HG03060 (cell line): ENCODE measurements at regions not wholly inside any gene's neighbourhood (a gene's known extent, or its start where the extent isn't known, plus 50 kb on each side); places are given as distances from the start of the nearest gene placed in this dataset.

Experiments
- ATAC-seq: cut with Tn5 transposase; IDR thresholded peaks from one replicate; pipeline ENCODE4 v1.9.1; 2021; ENCODE audit warnings: low read depth, moderate number of reproducible peaks; ENCODE audit not compliant: unreplicated experiment

DNA sequence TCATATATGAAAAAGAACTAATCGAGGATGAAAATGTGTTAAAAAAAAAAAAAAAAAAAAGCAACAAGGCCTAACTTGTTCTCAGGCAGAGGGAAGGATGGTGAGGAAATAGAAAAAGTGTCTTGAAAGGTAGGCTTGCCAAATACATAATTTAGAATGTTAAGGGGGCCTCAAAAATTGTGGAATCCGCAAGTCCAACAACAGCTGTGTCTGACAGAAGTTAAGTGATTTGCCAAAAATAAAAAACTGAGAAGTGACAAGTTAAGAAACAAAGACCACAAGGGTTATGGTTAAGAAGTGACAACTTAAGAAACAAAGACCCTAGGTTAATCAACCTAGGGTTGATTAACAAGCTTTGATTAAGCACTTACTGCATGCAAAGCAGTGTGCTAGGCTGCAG lies 110.6 kb downstream of the P2RY1 start:
- ATAC-seq = no peak

DNA sequence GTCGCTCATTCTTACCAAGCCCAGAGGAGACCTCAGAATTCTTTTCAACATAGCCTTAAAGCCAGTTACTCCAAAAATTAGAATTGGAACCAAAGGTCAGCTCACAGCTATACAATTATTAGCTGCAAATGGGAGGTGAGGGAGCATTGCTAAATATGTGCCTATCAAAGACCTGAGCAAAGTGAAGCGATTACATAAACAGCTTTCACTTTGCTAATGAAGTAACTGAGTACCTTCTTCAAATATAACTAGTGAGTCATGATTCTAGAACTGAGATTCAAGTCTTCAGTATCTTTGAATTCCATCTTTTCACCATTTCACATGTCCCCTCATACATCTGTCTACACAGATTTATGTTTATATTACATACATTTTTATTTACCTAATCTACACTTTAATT lies 122.6 kb downstream of the P2RY1 start:
- no peak for ATAC-seq

DNA sequence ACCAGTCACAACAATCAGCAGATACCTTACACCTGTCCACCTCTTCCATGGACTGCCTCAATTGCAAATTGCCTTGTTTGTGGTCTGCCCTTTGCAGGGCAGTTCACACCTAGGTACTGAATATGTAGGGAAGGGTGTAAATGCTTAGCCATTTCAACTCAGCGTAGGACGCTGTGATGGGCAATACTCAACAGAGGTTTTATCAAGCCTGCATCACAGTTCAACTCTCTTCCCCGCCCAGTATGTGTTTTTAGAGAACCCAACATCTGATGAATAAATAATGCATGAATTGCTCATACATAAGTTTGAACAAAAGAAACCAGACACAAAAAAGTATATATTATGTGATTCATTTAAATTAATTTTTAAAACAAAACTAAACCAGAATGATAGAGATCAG lies 124.4 kb downstream of the P2RY1 start:
- no peak for ATAC-seq

DNA sequence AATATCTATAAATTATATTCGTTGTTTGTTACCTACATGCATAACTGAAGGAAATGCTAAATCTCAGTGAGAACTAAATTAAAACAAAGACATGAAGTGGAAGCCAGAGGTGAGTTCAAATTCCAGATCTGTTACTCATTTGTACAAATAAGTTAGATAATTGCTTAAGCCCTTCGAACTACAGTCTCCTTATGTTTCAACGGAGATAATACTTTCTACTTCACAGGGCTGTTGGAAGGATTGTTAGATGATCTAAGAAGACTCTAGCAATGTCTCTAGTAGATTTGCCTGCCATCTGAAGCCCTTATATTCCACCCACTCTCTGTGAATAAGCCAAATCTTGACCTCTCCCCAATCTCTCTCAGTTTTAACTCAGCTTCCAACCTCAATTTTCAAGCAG lies 125.8 kb downstream of the P2RY1 start:
- ATAC-seq = no peak

DNA sequence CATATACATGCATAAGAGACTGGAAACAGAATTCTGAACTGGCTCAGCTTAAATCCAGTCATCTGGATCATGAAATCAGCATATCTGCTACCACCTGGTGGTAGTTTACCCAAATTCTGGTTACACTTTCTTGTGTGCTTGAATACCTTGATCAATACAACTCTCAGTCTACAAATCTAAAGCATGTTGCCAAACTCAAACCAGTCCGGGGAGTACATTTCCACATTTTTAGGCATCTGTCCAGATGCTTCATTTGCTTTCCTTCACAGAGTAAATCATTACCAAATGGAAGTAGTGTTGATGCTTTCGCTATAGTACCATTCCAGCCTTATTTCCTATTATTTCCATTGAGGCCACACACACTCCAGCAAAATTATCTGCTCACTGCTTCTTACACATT lies 126.4 kb downstream of the P2RY1 start:
- ATAC-seq = no peak

DNA sequence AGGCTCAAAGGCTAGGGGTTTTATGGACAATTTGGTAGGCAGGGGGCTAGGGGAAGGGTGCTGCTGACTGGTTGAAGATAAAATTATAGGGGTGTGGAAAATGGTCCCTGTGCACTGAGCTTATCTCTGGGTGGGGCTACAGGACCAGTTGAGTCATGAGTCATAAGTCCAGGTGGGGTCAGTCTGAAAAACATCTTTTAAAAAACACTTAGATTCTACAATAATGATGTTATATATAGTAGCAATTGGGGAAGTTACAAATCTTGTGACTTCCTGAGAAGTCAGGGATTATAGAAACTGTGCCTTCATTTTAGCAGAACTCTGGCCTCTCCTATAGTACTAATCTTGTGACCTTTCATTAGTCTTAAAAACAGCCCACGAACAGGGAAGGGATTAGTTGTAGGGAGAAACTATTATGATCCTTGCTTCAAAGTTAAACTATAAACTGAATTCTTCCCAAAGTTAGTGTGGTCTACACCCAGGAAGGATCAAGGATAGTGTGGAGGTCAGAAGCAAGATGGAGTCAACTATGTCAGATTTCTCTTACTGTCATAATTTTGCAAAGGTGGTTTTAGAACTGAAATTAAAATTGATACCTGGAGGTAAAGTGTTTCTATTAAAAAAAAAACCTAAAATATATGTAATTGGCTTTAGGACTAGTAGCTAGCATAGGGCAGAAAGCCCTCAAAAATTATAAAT lies 130.1 kb downstream of the P2RY1 start:
- no peak for ATAC-seq

DNA sequence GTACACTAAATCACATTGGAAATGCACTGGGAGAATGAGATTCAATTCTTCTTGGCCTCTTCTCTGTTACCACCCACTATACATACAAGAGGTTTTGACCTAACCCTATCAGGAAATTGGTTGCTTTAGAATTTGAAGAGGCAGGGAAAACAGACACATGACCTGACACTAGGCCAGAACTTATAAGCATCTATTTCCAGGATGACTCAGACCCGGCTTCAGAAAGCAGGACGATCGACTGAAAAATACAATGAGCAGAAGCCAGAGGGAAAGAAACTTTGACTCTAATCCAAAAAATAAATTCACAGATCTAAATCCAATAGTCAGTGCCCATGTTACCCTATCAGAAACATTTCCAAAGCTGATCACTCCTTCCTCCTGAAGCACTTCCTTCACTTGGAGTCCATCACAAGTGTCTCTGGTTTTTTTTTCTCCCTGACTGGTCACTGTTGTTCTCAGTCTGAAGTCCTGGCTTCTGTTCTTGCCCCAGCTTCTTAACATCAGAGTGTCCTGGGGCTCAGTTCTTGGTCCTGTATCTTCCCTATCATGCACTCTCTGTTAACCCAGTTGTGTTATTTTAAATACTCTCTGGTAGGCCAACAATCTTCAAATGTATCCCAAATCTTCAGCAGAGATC lies 133.6 kb downstream of the P2RY1 start:
- no peak for ATAC-seq

DNA sequence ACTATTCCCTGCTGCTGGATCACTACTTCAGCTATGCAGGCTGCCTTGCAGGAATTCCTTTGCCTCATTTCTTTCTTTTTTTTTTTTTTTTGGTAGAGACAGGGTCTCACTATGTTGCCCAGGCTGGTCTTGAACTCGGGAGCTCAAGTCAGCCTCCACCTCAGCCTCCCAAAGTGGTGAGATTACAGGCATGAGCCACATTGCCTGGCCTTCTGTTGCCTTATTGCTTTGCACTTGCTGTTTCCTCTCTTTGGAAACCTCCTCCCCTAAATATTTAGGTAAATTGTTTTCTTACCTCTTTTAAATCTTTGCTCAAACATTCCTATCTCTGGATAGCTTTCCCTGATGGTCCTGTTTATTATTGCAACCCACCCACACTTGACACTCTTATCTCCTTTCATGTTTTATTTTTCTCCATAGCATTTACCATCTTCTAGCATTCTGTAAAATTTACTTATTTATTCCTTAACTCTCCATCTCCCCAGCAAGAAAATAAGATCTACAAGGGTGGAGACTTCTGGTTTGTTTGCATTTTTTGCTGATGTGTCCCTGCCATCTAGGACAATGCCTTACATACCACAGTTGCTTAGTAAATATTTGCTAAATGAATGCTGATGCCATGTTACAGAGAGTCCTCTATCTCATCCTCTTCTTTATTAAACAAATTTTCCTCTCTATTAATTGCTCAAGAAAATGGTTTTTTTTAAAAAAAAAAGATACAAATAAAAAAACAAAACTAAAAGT lies 134.8 kb downstream of the P2RY1 start:
- ATAC-seq = no peak

DNA sequence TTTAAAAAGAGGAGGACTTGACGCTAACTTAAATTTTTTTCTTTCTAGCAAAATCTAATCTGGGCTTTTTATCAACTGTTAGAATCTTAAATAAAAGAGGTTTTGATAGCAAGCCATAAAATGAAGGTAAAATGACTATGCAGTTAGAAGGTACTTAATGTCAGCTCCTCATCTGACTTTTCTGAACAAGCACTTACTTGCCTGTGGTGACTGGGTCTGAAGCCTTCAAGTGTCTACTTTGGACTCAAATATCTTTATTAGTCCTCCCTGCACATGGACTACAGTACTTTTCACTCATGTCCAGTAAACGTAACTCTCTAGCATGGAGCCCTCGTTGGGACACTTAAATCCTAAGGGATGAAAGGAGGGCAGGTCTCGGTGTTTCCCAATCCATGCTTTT lies 135.9 kb downstream of the P2RY1 start:
- ATAC-seq = no peak

DNA sequence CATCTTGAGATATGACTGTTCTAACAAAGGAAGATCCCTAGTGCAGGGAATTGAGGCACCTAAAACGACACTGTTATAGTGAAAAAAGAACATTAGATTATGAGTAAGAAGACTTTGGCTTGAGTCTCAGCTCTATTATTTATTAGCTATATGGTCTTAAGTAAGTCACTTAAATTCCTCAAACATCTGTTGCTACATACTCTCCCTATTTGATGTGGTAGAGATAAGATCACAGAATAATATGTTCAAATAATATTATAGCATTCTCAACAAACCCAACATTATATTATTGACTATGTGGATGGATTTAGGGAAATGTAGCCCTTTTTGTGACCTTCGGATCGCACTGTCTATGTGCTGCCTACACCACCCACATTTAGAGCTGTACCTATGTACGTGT lies 136.9 kb downstream of the P2RY1 start:
- no peak for ATAC-seq

DNA sequence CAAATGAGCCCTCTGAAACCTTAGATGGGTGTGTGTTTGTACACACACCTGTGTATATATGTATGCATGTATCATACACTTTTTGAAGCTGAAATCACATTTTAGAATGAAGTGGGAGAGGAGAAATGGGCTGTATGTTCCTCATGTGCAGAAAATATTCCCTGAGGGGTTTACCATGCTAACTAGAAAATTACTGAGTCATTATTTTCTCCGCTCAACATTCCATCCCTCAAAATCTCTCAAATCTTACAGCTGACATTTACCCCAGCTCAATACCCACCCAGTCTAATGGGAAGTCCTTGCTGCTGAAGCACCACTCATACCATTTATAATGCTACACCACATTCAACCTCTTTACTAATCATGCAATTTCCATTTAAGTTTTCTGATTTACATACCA lies 138.6 kb downstream of the P2RY1 start:
- no peak for ATAC-seq

DNA sequence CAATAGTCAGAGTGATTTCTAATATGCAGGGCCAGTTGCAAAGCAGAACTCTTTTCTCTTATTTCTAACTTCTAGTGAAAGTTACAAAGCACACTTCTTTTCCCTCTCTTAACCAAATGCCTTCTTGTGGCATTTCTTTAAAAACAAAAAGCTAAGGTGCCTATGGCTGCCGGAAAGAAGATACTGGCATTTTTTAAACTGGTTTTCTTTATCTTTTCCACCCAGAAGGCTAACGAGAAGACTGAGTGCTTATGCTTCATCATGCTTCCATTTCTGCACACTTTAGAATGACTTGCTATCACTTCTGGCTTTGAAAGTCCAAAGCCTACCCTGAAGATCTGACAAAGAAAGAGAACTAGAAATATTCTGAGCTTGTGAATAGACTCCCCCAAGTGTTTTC lies 141.3 kb downstream of the P2RY1 start:
- ATAC-seq = no peak

DNA sequence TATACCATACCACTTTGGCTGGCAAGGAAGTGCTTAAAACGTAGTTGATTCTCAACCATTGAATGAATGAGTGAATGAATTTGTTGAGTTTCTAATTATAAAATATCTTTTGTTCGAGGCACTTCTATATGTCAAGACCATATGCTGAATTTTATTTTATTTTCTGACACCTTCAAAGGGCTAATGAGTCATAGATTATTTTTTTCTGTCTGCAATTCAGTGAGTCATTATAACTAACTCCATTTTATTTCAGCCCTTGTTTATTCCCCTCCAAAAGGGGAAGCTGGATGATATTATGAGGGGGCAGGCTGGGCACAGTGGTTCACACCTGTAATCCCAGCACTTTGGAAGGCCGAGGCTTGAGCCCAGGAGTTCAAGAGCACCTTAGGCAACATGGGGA lies 142.4 kb downstream of the P2RY1 start:
- no peak for ATAC-seq

DNA sequence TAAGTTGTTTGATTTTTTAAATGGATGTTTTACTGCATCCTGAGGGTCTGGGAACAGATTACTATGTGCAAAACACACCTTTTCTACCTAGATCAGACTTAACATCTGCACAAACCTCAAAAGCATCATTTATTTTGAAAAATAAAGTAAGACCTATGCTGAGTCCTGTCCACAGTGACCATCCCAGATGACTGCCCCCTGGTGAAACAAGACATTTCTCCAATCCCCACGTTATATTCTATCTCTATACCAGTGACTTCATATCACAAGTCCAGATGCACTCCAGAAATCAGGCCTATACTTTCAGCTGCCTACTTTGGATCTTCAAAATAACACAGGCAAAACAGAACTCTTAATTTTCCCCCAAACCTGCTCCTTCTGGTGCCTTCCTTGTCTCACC lies 143.2 kb downstream of the P2RY1 start:
- no peak for ATAC-seq

DNA sequence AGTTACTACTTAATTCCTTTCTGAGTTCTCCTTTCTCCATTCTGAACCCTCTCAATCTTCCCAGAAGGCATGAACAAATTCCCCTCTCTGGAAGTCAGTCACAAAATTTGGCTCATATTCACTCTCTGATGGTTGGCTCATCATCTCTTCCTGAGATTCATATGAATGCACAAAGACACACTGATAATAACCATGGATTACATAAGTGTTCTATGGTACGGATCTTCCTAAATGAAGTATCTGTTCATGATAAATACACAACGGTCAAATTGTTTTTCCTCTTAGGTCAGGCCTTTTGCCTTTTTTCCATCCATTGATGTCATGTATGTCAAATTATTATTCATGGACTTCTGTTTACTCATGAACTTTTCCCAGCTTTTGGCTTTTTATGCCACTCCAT lies 162.6 kb downstream of the P2RY1 start:
- no peak for ATAC-seq

DNA sequence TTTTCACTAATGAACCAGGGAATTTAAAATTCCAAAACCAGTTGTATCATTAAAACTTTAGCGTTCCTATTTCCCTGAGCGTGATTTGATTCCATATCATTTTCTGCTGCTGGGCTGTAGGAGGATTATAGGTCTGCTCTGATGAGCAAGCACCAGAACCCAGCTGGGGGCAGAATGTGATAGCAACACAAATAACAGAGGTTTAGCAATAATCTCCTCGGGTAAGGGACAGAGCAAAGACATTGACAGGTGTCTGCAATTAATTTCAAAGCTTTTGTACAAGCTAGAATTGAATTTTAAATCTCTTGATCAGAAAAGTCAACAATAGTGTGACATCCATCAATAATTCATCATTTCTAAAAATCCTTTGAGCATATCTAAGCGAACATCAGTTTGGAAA lies 163.4 kb upstream of the RAP2B start:
- no peak for ATAC-seq

DNA sequence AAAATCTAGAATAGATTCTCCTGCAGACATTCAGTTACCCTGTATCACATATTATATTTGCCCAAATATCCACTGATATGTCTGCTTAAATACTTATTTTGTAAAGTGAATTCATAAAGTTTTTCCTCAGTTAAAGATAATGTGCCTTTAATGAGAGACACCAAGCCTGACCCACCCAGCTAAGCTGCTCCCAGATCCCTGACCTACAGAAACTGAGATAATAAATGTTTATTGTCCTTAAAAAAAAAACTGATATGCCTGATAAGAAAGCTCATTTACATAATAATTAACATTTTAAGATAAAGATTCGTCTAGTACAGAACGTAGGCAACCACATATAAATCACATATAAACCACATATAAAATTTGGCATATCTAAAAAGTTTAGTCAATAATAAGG lies 161.7 kb upstream of the RAP2B start:
- ATAC-seq = no peak

DNA sequence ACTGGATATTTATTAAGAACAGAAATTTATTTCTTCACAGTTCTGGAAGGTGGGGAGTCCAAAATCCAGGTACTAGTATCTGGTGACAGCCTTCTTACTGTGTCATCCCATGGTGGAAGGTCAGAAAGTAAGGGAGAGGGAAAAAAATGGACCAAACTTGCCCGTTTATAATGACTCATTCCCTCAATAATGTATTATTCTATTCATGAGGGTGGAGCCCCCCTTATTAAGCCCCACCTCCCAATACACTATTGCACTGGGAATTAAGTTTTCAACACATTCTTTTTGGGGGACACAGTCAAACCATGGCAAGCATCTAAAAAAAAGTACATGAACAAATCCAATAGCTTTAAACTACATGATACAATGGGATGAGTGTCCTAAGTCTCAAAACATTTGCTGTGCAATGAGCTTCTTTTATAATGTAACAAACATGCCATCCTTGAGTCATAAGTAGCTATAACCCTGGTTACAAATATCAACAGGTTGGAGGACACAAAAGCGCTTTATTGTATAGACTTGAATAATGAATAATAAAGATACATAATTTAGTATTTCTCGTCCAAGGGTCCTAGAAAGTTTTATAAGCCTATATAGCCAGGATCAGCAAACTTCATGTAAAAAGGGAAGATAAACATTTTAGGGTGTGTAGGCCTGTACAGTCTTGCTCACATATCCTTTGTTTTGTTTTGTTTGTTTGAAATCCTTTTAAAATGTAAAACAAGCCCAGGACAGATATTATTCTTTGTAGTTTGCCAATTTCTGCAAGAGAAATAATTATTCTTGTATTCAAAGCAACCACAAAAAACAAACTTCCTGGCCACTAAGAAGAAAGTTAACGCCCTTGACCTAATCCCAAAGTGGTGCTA lies 160.6 kb upstream of the RAP2B start:
- no peak for ATAC-seq

DNA sequence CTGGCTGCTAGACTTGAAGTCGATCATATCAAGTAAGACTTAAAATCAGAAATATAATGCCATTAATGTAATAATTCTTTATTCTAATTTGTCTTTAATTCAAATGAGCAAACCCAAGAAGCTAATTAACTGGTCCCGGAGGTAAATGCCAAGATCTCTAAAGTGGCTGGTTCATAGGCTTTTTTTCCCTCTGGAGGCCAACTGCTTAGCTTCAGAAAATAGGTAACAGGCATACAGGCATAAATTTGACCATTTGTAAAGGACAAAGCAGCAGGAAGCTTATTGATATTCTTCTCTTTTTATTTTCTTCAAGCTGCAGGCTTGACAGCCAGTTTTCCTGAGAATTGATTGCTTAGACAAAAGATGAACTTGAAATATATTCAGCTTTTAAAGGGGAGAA lies 158.6 kb upstream of the RAP2B start:
- ATAC-seq = no peak

DNA sequence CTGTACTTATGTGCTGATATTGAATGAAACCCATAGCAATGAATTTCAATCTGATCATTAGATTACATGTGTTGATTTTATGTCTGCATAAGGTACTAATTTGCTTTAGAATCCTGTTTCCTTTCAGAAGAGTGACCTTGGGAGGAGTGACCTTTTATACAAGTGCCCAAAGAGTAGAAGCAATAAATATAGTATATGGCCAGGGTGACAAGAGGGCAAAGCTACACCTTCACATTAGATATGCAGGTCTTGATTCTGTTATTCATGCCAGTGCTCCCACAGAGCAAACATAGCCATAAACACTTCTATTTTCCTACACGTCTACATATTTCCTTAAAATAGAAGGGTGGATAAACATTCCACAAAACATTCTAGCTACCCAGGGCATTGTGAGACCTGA lies 158.2 kb upstream of the RAP2B start:
- ATAC-seq = no peak

DNA sequence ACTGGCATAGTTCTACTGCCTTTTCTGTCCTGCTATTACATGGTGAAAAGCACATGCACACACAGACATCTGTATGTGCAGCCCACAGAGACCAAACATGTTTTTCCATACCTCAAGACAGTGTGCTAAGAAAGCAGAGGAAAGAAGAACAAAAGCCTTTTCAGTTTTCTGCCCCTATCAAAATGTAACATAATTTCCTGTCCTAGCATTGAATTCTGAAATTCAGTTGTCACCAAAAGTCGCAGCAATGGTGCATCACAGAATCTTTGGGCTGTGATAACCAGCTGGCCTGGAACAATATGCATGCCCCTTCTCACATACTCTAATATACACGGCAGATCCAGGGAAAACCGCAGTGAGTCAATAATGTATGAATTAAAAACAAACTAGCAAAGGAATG lies 153.8 kb upstream of the RAP2B start:
- ATAC-seq = no peak
